H54 (cell line): ENCODE measurements at regions not wholly inside any gene's neighbourhood (a gene's known extent, or its start where the extent isn't known, plus 50 kb on each side); places are given as distances from the start of the nearest gene placed in this dataset.
"Not testable (repeated sequence)": the region's sequence is repeated elsewhere in the genome, so short reads cannot be mapped to it uniquely, and the experiment has no call there.

Experiments used
- DNase-seq: peaks from one replicate; pipeline ENCODE4 v3.0.0; 2011; ENCODE audit warnings: low spot score, mixed read lengths; ENCODE audit not compliant: insufficient read length
- FAIRE-seq: peaks from 3 replicates; lab custom pipeline; 2011; peaks lifted over from hg19 to GRCh38; lab: Jason Lieb, UNC
- POLR2A ChIP-seq: IDR thresholded peaks from 2 replicates; pipeline ENCODE4 v1.6.1; 2011; ENCODE audit warnings: low read depth, mild to moderate bottlenecking, low read length

- DNase-seq (no peak), FAIRE-seq (no peak)
- no peak for TF ChIP-seq POLR2A
Measured at GRCh38 chr20:48380661-48381060, 447.1 kb downstream of the PREX1 start.

GRCh38 chr20:48378976-48379675 is 448.7 kb downstream of the PREX1 start:
- no peak for TF ChIP-seq POLR2A
- FAIRE-seq (no peak), DNase-seq (no peak)

GRCh38 chr20:48377940-48378339 is 449.9 kb downstream of the PREX1 start:
- DNase-seq (no peak), FAIRE-seq (no peak)
- TF ChIP-seq POLR2A: no peak

DNA sequence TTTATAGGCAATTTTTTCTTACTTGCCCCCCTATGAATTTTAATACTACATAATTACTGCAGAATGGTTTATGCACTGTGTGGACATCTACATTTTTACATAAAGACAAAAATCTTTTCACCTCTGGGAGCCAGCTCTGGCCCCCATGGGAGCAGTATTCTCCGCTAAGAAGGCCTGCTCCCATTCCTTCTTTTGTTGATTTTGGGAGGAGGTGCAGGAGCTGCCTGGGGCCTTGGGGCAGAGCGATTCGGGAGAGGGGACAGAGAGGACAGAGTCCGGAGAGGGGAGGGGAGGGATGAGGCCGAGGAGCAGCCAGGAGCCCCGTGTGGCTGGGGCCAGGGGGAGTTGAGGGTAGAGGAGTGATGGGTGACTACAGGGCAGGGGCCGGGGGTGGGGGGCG is 452.0 kb downstream of the PREX1 start:
- DNase-seq (no peak), FAIRE-seq (no peak)
- TF ChIP-seq POLR2A: no peak

DNA sequence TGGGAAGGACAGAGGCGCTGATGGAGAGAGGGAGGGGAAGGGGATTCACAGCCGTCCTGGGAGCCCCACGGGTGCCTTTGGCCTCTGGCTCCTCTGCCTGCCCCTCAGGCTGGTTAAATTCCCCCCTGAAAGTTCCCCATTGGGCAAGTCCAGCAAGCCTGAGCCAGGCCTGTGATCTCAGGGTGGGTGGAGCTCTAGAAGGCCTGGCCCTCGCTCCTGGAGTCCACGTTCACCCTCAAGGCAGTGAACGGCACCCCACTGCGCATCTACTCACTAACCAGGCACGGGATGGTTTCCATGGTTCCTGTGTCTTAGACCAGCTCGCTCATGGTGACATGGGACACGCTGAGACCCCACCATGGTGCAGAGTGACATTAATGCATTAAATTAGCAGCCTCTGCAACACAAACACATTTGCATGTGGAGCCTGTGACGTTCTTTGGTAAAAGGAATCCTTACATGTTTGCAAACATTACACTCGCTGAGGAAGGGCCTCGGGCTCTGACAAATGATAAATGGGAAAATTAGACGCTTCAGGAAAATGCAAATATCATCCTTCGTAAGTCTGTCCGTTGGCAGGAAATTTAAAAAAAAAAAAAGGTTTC is 452.7 kb downstream of the PREX1 start:
- no peak for DNase-seq
- no peak for FAIRE-seq
- no peak for TF ChIP-seq POLR2A

DNA sequence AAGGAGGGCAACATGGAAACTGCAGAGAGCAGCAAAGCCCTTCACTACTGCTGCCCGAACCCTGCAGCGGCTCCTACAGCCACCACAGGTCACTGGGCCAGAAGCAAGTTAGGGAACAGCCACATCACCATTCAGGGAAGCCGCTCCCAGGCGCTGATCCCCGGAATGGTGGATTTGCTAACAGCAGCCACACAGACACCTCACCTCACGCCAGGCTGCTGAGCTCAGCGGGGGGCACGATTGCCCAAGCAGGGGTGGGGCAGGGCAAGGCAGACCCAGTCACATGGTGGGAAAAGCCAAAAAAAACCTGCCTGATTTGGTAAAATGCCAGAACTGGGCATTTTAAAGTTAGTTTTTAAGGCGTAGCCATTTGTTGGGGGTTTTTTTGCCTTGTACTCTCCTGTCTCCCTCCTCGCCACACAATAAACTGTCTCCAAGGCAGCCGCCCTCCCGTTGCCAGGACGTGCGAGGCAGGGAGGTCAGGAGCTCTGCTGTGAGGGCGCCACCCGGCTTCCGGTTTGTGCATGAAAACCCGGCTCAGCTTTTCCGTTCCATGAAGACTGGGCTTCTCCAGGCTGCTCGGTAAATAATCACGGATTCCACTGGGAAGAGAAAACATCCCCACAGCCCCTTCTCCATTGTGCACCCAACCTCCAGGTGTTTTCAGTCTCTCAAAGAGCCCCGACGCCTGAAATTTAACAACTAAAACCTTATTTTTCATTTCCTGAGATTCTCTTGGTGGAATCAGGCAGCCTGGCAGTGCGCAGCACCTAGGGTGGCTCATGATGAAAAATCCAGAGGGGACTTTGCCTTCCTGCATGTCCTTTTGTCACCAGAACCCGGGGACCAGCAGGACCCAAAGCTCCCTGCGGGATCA is 453.5 kb downstream of the PREX1 start:
- not testable (repeated sequence) for FAIRE-seq

GRCh38 chr20:48373555-48373934 is 454.3 kb downstream of the PREX1 start:
- FAIRE-seq (no peak), DNase-seq (no peak)
- TF ChIP-seq POLR2A: no peak

More for the DNA sequence above, 453.5 kb downstream of the PREX1 start:
- not testable (repeated sequence) for DNase-seq

GRCh38 chr20:48372851-48373554 is 454.8 kb downstream of the PREX1 start:
- FAIRE-seq, DNase-seq: not testable (repeated sequence)

DNA sequence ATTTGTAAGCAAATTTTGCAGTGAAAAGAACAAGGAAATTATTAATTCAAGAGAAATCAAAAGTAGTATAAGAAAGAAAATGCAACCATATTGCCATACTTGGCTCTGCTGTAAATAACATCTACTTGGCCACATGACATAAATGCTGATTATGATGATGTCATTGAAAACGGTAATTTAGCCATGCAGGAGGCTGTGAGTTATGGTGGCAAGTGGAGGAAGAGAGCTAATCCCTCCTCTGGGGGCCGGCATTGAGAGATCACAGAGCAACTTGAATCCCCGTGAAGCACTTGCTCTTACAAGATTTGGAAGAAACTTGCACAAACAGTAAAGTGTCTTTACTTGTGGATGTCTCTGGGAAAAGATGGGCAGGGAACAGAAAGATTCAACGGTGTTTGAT is 456.6 kb downstream of the PREX1 start:
- no peak for TF ChIP-seq POLR2A
- no peak for FAIRE-seq
- DNase-seq: no peak

- not testable (repeated sequence) for DNase-seq, FAIRE-seq
Measured at GRCh38 chr20:48368580-48369021, 459.2 kb downstream of the PREX1 start.

DNA sequence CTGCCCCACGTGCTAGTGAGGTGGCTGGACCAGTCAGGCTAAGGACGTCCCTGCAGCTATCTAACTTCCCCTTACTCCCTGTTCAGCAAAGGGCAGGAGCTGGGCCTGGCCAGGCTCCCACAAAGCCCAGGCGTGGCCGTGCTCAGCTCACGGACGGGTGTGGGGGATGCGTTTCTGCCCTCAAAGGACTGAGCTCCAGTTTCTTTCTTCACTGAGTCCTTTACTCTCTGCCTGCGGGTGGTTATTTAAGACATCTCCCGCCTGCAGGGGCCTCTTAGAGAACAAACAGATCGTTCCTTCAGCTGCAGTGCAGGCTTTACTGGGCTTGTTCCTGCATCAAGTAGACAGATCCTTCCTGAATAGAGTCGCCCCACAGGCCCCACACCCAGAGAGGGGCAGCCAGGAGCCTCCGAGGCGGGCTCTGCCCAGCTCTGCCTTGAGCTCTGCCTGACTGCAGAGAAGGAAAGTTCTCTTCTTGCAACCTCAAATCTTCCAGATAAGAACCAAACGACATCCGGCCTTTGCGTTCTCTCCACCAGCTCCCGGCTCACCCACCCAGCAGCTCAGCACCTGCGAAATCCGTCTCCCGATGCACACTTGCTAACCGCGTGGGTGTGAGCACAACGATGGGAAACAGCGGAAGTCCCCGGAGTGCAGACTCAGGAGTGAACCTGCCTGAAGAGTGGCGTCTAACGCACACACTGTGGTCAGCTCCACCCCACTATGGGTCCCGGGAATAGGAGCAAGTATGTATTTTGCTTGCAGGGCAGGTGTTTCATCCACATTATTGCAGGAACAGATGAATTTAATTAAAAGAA is 460.0 kb downstream of the PREX1 start:
- not testable (repeated sequence) for FAIRE-seq, DNase-seq

GRCh38 chr20:48366230-48366629 is 461.6 kb downstream of the PREX1 start:
- FAIRE-seq: no peak
- TF ChIP-seq POLR2A: no peak
- no peak for DNase-seq
